T-cell (primary cell): ENCODE measurements at regions not wholly inside any gene's neighbourhood (a gene's known extent, or its start where the extent isn't known, plus 50 kb on each side); places are given as distances from the start of the nearest gene placed in this dataset.

Experiments
- ATAC-seq, 4 experiments: fragments of 200-7000 bp in 3 of 4; fragments of 150-1000 bp in 1 of 4; cut with Tn5 transposase; replicated peaks in 1 of 4; 1 replicate in 3 of 4; 2 replicates in 1 of 4; pipeline ENCODE4 v1.10.0; 2021; ENCODE audit warnings: moderate library complexity in 3 of 4, mild to moderate bottlenecking in 2 of 4, moderate number of reproducible peaks in 1 of 4
- CTCF ChIA-PET, 2 donors: fragments of 300-600 bp; sonication (Branson Sonifier 250); formaldehyde crosslinking; loops; one replicate each; lab custom pipeline; 2022; ENCODE audit warnings: antibody characterized with exemption in 2 of 2; lab: Charles Lee
- POLR2A ChIA-PET, 2 donors: fragments of 300-600 bp; sonication (Branson Sonifier 250); formaldehyde crosslinking; loops; one replicate each; lab custom pipeline; 2022; ENCODE audit warnings: antibody characterized with exemption in 2 of 2; lab: Charles Lee
- DNase-seq, 35 experiments: peaks; one replicate each; pipeline versions ENCODE4 v3.0.0 to v3.0.0-alpha.2; 2013 to 2023
- H3K27ac ChIP-seq: one replicate; pipeline ENCODE4 v1.5.1; 2013; ENCODE audit warnings: low read length
- H3K27me3 ChIP-seq, 2 experiments: replicated peaks in 1 of 2; 1 replicate in 1 of 2; 2 replicates in 1 of 2; pipeline versions ENCODE4 v1.6.1 to v1.7.0; 2013; ENCODE audit warnings: low read length in 1 of 2, mixed read lengths in 1 of 2; ENCODE audit not compliant: control insufficient read depth in 2 of 2, insufficient read depth in 2 of 2; ENCODE audit errors: extremely low read depth in 1 of 2
- H3K36me3 ChIP-seq, 2 donors: 1 replicate in 1 of 2; 2 replicates in 1 of 2; pipeline versions ENCODE4 v1.6.1 to v1.7.0; 2013; ENCODE audit warnings: low read length in 1 of 2; ENCODE audit not compliant: control insufficient read depth in 2 of 2, insufficient read depth in 1 of 2; ENCODE audit errors: extremely low read depth in 1 of 2
- H3K4me1 ChIP-seq, 2 experiments: 1 replicate in 1 of 2; 2 replicates in 1 of 2; pipeline versions ENCODE4 v1.6.1 to v1.7.0; 2013; ENCODE audit warnings: low read length in 2 of 2, mixed read lengths in 1 of 2; ENCODE audit not compliant: insufficient read depth in 2 of 2, control insufficient read depth in 1 of 2; ENCODE audit errors: extremely low read depth in 1 of 2
- H3K4me3 ChIP-seq, 2 donors: 1 replicate in 1 of 2; 2 replicates in 1 of 2; pipeline versions ENCODE4 v1.5.1 to v1.7.0; 2013; ENCODE audit warnings: mild to moderate bottlenecking in 2 of 2, low read length in 1 of 2, moderate library complexity in 1 of 2; ENCODE audit not compliant: control insufficient read depth in 1 of 2; ENCODE audit errors: extremely low read depth in 1 of 2
- H3K9me3 ChIP-seq: 2 replicates; pipeline ENCODE4 v1.7.0; 2013
- H3K27ac Mint-ChIP-seq, 2 donors: one replicate each; pipeline ENCODE4 v1.8.0; 2020 to 2021; ENCODE audit warnings: mild to moderate bottlenecking in 2 of 2, mixed read lengths in 2 of 2
- H3K27me3 Mint-ChIP-seq, 2 donors: one replicate each; pipeline ENCODE4 v1.8.0; 2021 to 2022; ENCODE audit warnings: mixed read lengths in 2 of 2
- H3K36me3 Mint-ChIP-seq: one replicate; pipeline ENCODE4 v1.8.0; 2021; ENCODE audit warnings: mixed read lengths
- H3K4me1 Mint-ChIP-seq, 3 donors: one replicate each; pipeline ENCODE4 v1.8.0; 2020 to 2022; ENCODE audit warnings: mixed read lengths in 3 of 3, mild to moderate bottlenecking in 1 of 3
- H3K4me3 Mint-ChIP-seq, 3 donors: one replicate each; pipeline ENCODE4 v1.8.0; 2020 to 2022; ENCODE audit warnings: mild to moderate bottlenecking in 3 of 3, mixed read lengths in 3 of 3, moderate library complexity in 3 of 3
- H3K9me3 Mint-ChIP-seq, 3 donors: one replicate each; pipeline ENCODE4 v1.8.0; 2020 to 2022; ENCODE audit warnings: mixed read lengths in 3 of 3
- WGBS: methylation state at CpG from one replicate; pipeline ENCODE4 v1.1.5; 2013; ENCODE audit warnings: missing lambda C conversion rate; ENCODE audit not compliant: insufficient coverage; 5-methylcytosine and 5-hydroxymethylcytosine counted together

GRCh38 chr2:155209696-155210450, 511.4 kb downstream of the KCNJ3 start:
- Histone ChIP-seq H3K4me1 (no peaks in the 10 kb centered on the region), H3K27me3 (no peaks in the 10 kb centered on the region), H3K27ac (no peak overlapping the region), H3K36me3 (no peaks in the 10 kb centered on the region), H3K9me3 (no peaks in the 10 kb centered on the region), H3K4me3 (no peak overlapping the region)
- no peak overlapping the region for H3K27ac Mint-ChIP-seq
- POLR2A ChIA-PET: no interaction called here
- H3K36me3 Mint-ChIP-seq: no peaks in the 10 kb centered on the region
- CTCF ChIA-PET: no interaction called here
- no peaks in the 10 kb centered on the region for H3K4me1 Mint-ChIP-seq
- WGBS: no CpG with 5 or more reads among the region's 2 CpGs
- no peak for ATAC-seq
- H3K27me3 Mint-ChIP-seq: no peaks in the 10 kb centered on the region
- peaks cover 3 to 8% (median 5%) of the 10 kb centered on the region in 3 donors for H3K9me3 Mint-ChIP-seq
- DNase-seq: no peak
- no peak overlapping the region for H3K4me3 Mint-ChIP-seq

DNA sequence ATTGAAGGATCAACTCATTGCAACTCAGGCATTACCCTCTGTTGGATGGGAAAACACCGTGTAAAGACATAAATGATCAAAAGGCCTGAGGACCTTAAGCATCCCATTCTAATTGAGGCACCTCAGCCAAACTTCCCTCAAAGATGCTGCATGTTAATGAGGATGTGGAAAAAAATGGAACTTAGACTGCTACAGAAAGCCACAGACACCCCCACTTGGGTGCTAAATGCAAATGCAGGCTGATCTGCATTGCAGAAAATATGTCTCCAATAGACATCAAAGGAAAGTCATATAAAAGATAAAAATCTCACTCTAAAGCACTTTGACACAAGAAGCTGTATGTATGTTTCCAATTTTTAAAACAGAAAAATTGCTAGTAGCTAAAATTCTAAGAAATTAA, 504.7 kb downstream of the KCNJ3 start:
- H3K4me3 Mint-ChIP-seq: no peak overlapping the region
- no peak for ATAC-seq
- no CpG with 5 or more reads among the region's 1 CpG for WGBS

DNA sequence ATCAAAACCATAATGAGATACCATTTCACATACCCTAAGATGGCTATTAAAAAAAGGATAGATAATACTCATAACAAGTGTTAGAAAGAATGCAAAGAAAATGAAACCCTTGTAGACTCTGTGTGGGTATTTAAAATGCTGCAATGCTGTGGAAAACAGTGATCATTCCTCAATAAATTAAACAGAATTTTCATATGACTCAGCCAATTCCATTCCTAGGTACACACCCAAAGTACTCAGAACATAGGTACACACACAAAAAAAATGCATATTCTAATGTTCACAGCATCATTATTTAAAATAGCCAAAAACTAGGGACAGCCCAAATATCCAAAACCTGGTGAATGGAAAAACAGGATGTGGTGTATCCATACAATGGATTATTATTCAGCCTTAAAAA, 502.3 kb downstream of the KCNJ3 start:
- H3K4me1 ChIP-seq: no peaks in the 10 kb centered on the region
- H3K9me3 ChIP-seq: no peaks in the 10 kb centered on the region
- Mint-ChIP-seq H3K27me3 (no peaks in the 10 kb centered on the region), H3K9me3 (no peaks in the 10 kb centered on the region), H3K4me1 (no peaks in the 10 kb centered on the region), H3K27ac (no peak overlapping the region), H3K4me3 (no peak overlapping the region), H3K36me3 (no peaks in the 10 kb centered on the region)
- CTCF ChIA-PET: no interaction called here
- no peaks in the 10 kb centered on the region for H3K36me3 ChIP-seq
- ATAC-seq (no peak), DNase-seq (no peak)
- H3K27me3 ChIP-seq: no peaks in the 10 kb centered on the region
- H3K4me3 ChIP-seq: no peak overlapping the region
- no peak overlapping the region for H3K27ac ChIP-seq
- POLR2A ChIA-PET: no interaction called here

More for the DNA sequence above, 504.7 kb downstream of the KCNJ3 start:
- H3K27me3 Mint-ChIP-seq: no peaks in the 10 kb centered on the region
- Histone ChIP-seq H3K9me3 (no peaks in the 10 kb centered on the region), H3K27ac (no peak overlapping the region), H3K27me3 (no peaks in the 10 kb centered on the region), H3K4me1 (no peaks in the 10 kb centered on the region), H3K36me3 (no peaks in the 10 kb centered on the region), H3K4me3 (no peak overlapping the region)
- no peak overlapping the region for H3K27ac Mint-ChIP-seq
- DNase-seq: no peak
- H3K36me3 Mint-ChIP-seq: no peaks in the 10 kb centered on the region
- ChIA-PET CTCF (interaction anchor here in 1 of 2 donors (0.7 kb wide), 1 partner anchor 30 kb away, joined by 3 read pairs; no protein-coding TSS in a partner anchor), POLR2A (no interaction called here)
- H3K4me1 Mint-ChIP-seq: no peaks in the 10 kb centered on the region
- H3K9me3 Mint-ChIP-seq: peaks cover 3 to 5% (median 4%) of the 10 kb centered on the region in 3 donors

DNA sequence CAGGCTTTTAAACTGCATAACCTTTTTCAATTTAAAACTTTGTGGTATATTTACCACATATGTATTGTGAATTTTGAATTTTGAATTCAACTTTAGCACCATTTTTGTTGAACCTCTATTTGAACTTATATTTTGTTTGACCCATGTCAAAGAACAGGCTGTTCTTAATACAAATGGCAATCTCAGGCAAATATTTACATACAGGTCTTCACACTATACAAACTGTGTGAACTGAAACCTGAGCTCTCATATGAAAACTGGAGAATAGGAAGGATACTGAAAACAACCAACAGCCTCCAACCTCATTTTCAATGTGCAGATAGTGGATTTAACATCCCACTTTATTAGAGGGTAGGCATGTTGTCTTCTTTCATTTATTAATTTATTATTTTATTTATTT, 491.8 kb downstream of the KCNJ3 start:
- no peak overlapping the region for H3K27ac Mint-ChIP-seq
- ChIA-PET POLR2A (no interaction called here), CTCF (no interaction called here)
- H3K9me3 ChIP-seq: no peaks in the 10 kb centered on the region
- H3K27ac ChIP-seq: no peak overlapping the region
- H3K36me3 Mint-ChIP-seq: no peaks in the 10 kb centered on the region
- ATAC-seq: no peak
- peaks cover 2 to 18% (median 4%) of the 10 kb centered on the region in 3 donors for H3K9me3 Mint-ChIP-seq
- H3K36me3 ChIP-seq: no peaks in the 10 kb centered on the region
- H3K4me1 Mint-ChIP-seq: no peaks in the 10 kb centered on the region
- H3K4me1 ChIP-seq: no peaks in the 10 kb centered on the region
- H3K4me3 ChIP-seq: no peak overlapping the region
- H3K27me3 ChIP-seq: no peaks in the 10 kb centered on the region
- no peak for DNase-seq
- H3K27me3 Mint-ChIP-seq: no peaks in the 10 kb centered on the region
- no peak overlapping the region for H3K4me3 Mint-ChIP-seq

DNA sequence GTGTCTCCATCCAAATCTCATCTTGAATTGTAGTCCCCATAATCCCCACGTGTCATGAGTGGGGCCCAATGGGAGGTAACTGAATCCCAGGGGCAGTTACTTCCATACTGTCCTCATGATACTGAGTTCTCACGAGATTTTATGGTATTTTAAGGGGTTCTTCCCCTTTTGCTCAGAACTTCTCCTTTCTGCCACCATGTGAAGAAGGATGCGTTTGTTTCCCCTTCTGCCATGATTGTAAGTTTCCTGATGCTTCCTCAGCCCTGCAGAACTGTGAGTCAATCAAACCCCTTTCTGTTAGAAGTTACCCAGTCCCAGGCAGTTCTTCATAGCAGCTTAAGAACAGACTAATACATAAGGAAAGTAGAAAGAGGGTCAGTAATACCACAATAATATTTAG, 480.4 kb downstream of the KCNJ3 start:
- Mint-ChIP-seq H3K4me1 (no peaks in the 10 kb centered on the region), H3K27ac (no peak overlapping the region), H3K9me3 (peaks cover 0 to 12% (median 11%) of the 10 kb centered on the region in 3 donors), H3K4me3 (no peak overlapping the region), H3K27me3 (no peaks in the 10 kb centered on the region), H3K36me3 (no peaks in the 10 kb centered on the region)
- ChIA-PET POLR2A (no interaction called here), CTCF (no interaction called here)
- Histone ChIP-seq H3K4me3 (no peak overlapping the region), H3K27me3 (no peaks in the 10 kb centered on the region), H3K9me3 (no peaks in the 10 kb centered on the region), H3K36me3 (no peaks in the 10 kb centered on the region), H3K27ac (no peak overlapping the region), H3K4me1 (no peaks in the 10 kb centered on the region)
- WGBS: no CpG with 5 or more reads among the region's 3 CpGs
- DNase-seq (no peak), ATAC-seq (no peak)

GRCh38 chr2:155176345-155176744, 477.9 kb downstream of the KCNJ3 start:
- ChIA-PET CTCF (no interaction called here), POLR2A (interaction anchor here in 1 of 2 donors (0.6 kb wide), 1 partner anchor 8 kb away, joined by 3 read pairs; no protein-coding TSS in a partner anchor)
- H3K36me3 Mint-ChIP-seq: no peaks in the 10 kb centered on the region
- DNase-seq: no peak
- no peaks in the 10 kb centered on the region for H3K9me3 ChIP-seq
- no peak overlapping the region for H3K4me3 Mint-ChIP-seq
- H3K27me3 Mint-ChIP-seq: no peaks in the 10 kb centered on the region
- H3K27ac Mint-ChIP-seq: no peak overlapping the region
- WGBS: 75% methylated on average over 1 of the region's 1 CpG
- H3K9me3 Mint-ChIP-seq: peaks cover 0 to 13% (median 7%) of the 10 kb centered on the region in 3 donors
- H3K4me1 Mint-ChIP-seq: no peaks in the 10 kb centered on the region
- no peak for ATAC-seq
- H3K27ac ChIP-seq: no peak overlapping the region
- H3K36me3 ChIP-seq: no peaks in the 10 kb centered on the region
- H3K4me1 ChIP-seq: no peaks in the 10 kb centered on the region
- H3K27me3 ChIP-seq: no peaks in the 10 kb centered on the region
- H3K4me3 ChIP-seq: no peak overlapping the region
